GM12878 (cell line): ENCODE measurements at regions not wholly inside any gene's neighbourhood (a gene's known extent, or its start where the extent isn't known, plus 50 kb on each side); places are given as distances from the start of the nearest gene placed in this dataset.

Source experiments
- ATAC-seq: fragments of 200-7000 bp; cut with Tn5 transposase; 3 replicates; pipeline ENCODE4 v1.9.1; 2020; ENCODE audit warnings: mild to moderate bottlenecking, moderate library complexity
- BruUV-seq: library from RNA; stranded (reverse); fragments of 400-500 nt; replicated peaks from 2 replicates; lab custom pipeline; 2021; lab: Mats Ljungman, UMichigan
- CTCF ChIA-PET: fragments of 300-600 bp; sonication (Branson Sonifier 250); formaldehyde crosslinking; extraction: SDS; loops from one replicate; lab custom pipeline; 2021; ENCODE audit warnings: inconsistent platforms; lab: Yijun Ruan, JAX
- POLR2A ChIA-PET: fragments of 350-600 bp; formaldehyde crosslinking; extraction: SDS; loops from one replicate; lab custom pipeline; 2021; ENCODE audit warnings: inconsistent platforms; lab: Charles Lee
- RAD21 ChIA-PET: fragments of 300-600 bp; sonication (Branson Sonifier 250); formaldehyde crosslinking; loops from one replicate; lab custom pipeline; 2023; ENCODE audit warnings: antibody characterized with exemption; ENCODE audit not compliant: unreplicated experiment; lab: Charles Lee
- SMC1A ChIA-PET: fragments of 300-600 bp; sonication (Branson Sonifier 250); formaldehyde crosslinking; loops from one replicate; lab custom pipeline; 2023; ENCODE audit not compliant: unreplicated experiment, uncharacterized antibody; lab: Charles Lee
- DNase-seq: peaks from one replicate; pipeline ENCODE4 v3.0.0-alpha.2; 2011; ENCODE audit warnings: low read depth, low spot score
- FAIRE-seq: peaks from 3 replicates; lab custom pipeline; 2011; peaks lifted over from hg19 to GRCh38; lab: Jason Lieb, UNC
- H2AFZ ChIP-seq: 2 replicates; pipeline ENCODE4 v1.6.0; 2011; ENCODE audit warnings: low read depth, low read length, control low read depth; ENCODE audit not compliant: control insufficient read depth
- H3K27ac ChIP-seq: 2 replicates; pipeline ENCODE4 v1.5.1; 2011; ENCODE audit warnings: control low read depth; ENCODE audit not compliant: control insufficient read depth, insufficient read depth
- H3K27me3 ChIP-seq, 2 experiments: replicated peaks in 1 of 2; 2 replicates each; pipeline versions ENCODE4 v1.6.0 to v1.6.1; 2011; ENCODE audit warnings: low read length in 1 of 2; ENCODE audit not compliant: control insufficient read depth in 2 of 2, insufficient read depth in 2 of 2
- H3K36me3 ChIP-seq, 2 experiments: 2 replicates each; pipeline ENCODE4 v1.5.1; 2011; ENCODE audit warnings: low read length in 1 of 2; ENCODE audit not compliant: control insufficient read depth in 2 of 2, insufficient read depth in 2 of 2
- H3K4me1 ChIP-seq: 2 replicates; pipeline ENCODE4 v1.6.1; 2011; ENCODE audit warnings: mild to moderate bottlenecking, low read length, moderate library complexity, mixed read lengths; ENCODE audit not compliant: control insufficient read depth, insufficient read depth
- H3K4me2 ChIP-seq: 2 replicates; pipeline ENCODE4 v1.6.0; 2011; ENCODE audit warnings: control low read depth; ENCODE audit not compliant: control insufficient read depth, insufficient read depth
- H3K4me3 ChIP-seq: fragments of 200-600 bp; sonication (generic); 2 replicates; pipeline ENCODE4 v1.5.1; 2016
- H3K79me2 ChIP-seq: 2 replicates; pipeline ENCODE4 v1.6.0; 2011; ENCODE audit warnings: low read length; ENCODE audit not compliant: control insufficient read depth, insufficient read depth
- H3K9ac ChIP-seq: 2 replicates; pipeline ENCODE4 v1.8.0; 2011; ENCODE audit warnings: low read length, control low read depth, mixed read lengths; ENCODE audit not compliant: control insufficient read depth, insufficient read depth
- H3K9me3 ChIP-seq: replicated peaks from 3 replicates; pipeline ENCODE4 v1.5.1; 2011; ENCODE audit warnings: mild to moderate bottlenecking, low read length; ENCODE audit not compliant: control insufficient read depth, insufficient read depth
- H4K20me1 ChIP-seq: 2 replicates; pipeline ENCODE4 v1.6.0; 2011; ENCODE audit not compliant: control insufficient read depth, insufficient read depth
- CTCF ChIP-seq, 3 experiments: IDR thresholded peaks in 2 of 3; conservative IDR thresholded peaks in 1 of 3; 2 replicates each; pipeline ENCODE4 v1.5.1; 2011; ENCODE audit warnings: low read depth in 3 of 3, low read length in 3 of 3, mild to moderate bottlenecking in 3 of 3, control low read depth in 2 of 3, moderate library complexity in 2 of 3, inconsistent platforms in 1 of 3, mixed read lengths in 1 of 3; ENCODE audit not compliant: control insufficient read depth in 2 of 3, insufficient read depth in 1 of 3; ENCODE audit errors: extremely low read depth in 1 of 3
- EED ChIP-seq: sonication (generic); IDR thresholded peaks from 2 replicates; pipeline ENCODE4 v1.6.1; 2016; ENCODE audit warnings: antibody characterized with exemption, low read depth
- EP300 ChIP-seq, 2 experiments: fragments of 150-350 bp in 1 of 2; IDR thresholded peaks; 2 replicates each; pipeline ENCODE4 v1.6.1; 2011 to 2012; ENCODE audit warnings: low read depth in 2 of 2, low read length in 2 of 2, borderline replicate concordance in 1 of 2, improper control_type of control experiment in 1 of 2, inconsistent platforms in 1 of 2; ENCODE audit not compliant: control insufficient read depth in 1 of 2
- KDM1A ChIP-seq: fragments of 200-600 bp; sonication (generic); IDR thresholded peaks from 2 replicates; pipeline ENCODE4 v1.6.1; 2016; ENCODE audit warnings: borderline replicate concordance
- MLLT1 ChIP-seq: fragments of 450-650 bp; IDR thresholded peaks from 2 replicates; pipeline ENCODE4 v1.6.1; 2016; ENCODE audit warnings: mild to moderate bottlenecking
- NFIC ChIP-seq: IDR thresholded peaks from 2 replicates; pipeline ENCODE4 v1.6.1; 2012; ENCODE audit warnings: low read depth, mild to moderate bottlenecking, inconsistent platforms, low read length, moderate library complexity
- NR2F1 ChIP-seq: fragments of 450-650 bp; conservative IDR thresholded peaks from 2 replicates; pipeline ENCODE4 v1.6.1; 2017; ENCODE audit warnings: mild to moderate bottlenecking
- NRF1 ChIP-seq: conservative IDR thresholded peaks from 2 replicates; pipeline ENCODE4 v1.6.1; 2011; ENCODE audit warnings: mild to moderate bottlenecking, low read depth, low read length, improper control_type of control experiment
- POLR2A ChIP-seq: IDR thresholded peaks from 2 replicates; pipeline ENCODE4 v1.6.1; 2011; ENCODE audit warnings: low read depth, mild to moderate bottlenecking, low read length
- RAD21 ChIP-seq: IDR thresholded peaks from 2 replicates; pipeline ENCODE4 v1.6.1; 2011; ENCODE audit warnings: mild to moderate bottlenecking, low read depth, low read length, moderate library complexity; ENCODE audit not compliant: insufficient read depth
- RCOR1 ChIP-seq: conservative IDR thresholded peaks from 2 replicates; pipeline ENCODE4 v1.6.1; 2012; ENCODE audit warnings: low read depth, low read length, improper control_type of control experiment
- RFX5 ChIP-seq: IDR thresholded peaks from 2 replicates; pipeline ENCODE4 v1.6.1; 2011; ENCODE audit warnings: low read depth, low read length, improper control_type of control experiment
- ZNF622 ChIP-seq: fragments of 450-650 bp; IDR thresholded peaks from 2 replicates; pipeline ENCODE4 v1.6.1; 2017; ENCODE audit warnings: mild to moderate bottlenecking, inconsistent platforms
- WGBS: methylation state at CpG from one replicate; pipeline ENCODE4 v1.1.6; 2016; ENCODE audit warnings: low lambda C conversion rate; ENCODE audit not compliant: insufficient replicate concordance, insufficient coverage; ENCODE audit errors: missing lambda C conversion rate; 5-methylcytosine and 5-hydroxymethylcytosine counted together
- in situ Hi-C: fragments of 300-500 bp; cut with MboI; formaldehyde crosslinking; loops from 9 replicates; pipeline ENCODE4 v1.14.3; 2018; ENCODE audit warnings: mixed read lengths
- intact Hi-C: fragments of 100-400 bp; cut with micrococcal nuclease; formaldehyde crosslinking; loops from one replicate; pipeline ENCODE4 v1.14.2; 2022; ENCODE audit not compliant: unreplicated experiment
- TF ChIP-seq, protein P1 (sequence below): fragments of 450-650 bp; IDR thresholded peaks from 2 replicates; pipeline ENCODE4 v1.6.1; 2016; ENCODE audit warnings: mild to moderate bottlenecking

DNA sequence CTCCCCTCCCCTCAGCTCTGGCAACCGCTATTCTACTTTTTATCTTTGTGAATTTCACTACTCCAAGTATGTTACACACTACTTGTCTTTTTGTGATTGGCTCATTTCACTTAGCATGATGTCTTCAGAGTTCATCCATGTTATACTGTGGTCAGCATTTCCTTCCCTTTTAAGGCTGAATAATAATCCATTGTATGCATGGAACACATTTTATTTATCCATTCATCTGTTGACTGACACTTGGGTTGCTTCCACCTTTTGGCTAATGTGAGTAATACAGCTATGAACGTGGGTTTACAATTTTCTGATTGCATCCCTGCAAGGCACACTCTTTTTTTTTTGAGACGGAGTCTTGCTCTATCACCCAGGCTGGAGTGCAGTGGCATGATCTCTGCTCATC lies 53.0 kb upstream of the FUT8 start:
- Histone ChIP-seq H2AFZ (no peak overlapping the region), H3K9ac (no peak overlapping the region), H3K79me2 (no peaks in the 10 kb centered on the region; the same call in 1 of the 2 replicates), H3K4me1 (peaks cover 41% of the 10 kb centered on the region), H3K4me3 (no peak overlapping the region), H3K27ac (no peak overlapping the region), H3K9me3 (no peaks in the 10 kb centered on the region; the same call in 2 of the 3 replicates), H4K20me1 (no peaks in the 10 kb centered on the region), H3K36me3 (no peaks in the 10 kb centered on the region), H3K27me3 (no peaks in the 10 kb centered on the region), H3K4me2 (no peak overlapping the region)
- ChIA-PET SMC1A (interaction anchor here (1.0 to 4.4 kb wide), 9 partner anchors 12 to 190 kb away, joined by 3 to 19 read pairs (median 5); no protein-coding TSS in a partner anchor), CTCF (interaction anchor here (0.6 to 3.3 kb wide), 18 partner anchors 8 to 139 kb away, joined by 3 to 12 read pairs (median 4); partner anchors contain the start of gene FUT8), POLR2A (interaction anchor here (0.6 kb wide), 1 partner anchor 119 kb away, joined by 3 read pairs; no protein-coding TSS in a partner anchor), RAD21 (interaction anchor here (1.0 to 2.4 kb wide), 6 partner anchors 39 to 73 kb away, joined by 3 to 6 read pairs (median 5); no protein-coding TSS in a partner anchor)
- TF ChIP-seq NRF1 (no peak), ZNF622 (no peak), POLR2A (no peak), RCOR1 (no peak), RAD21 (0 out of 2 replicates have a peak, but pooled peaks have one; percentile 30), NR2F1 (no peak), KDM1A (no peak), CTCF (IDR thresholded peaks at IDR 0.05 in 2 of 3, conservative IDR thresholded peaks at IDR 0.05 in 1 of 3; ENCODE audit: control insufficient read depth in 2 of 3, extremely low read depth in 1 of 3, insufficient read depth in 1 of 3, low read depth in 3 of 3, low read length in 3 of 3) (peak in 1 of 3 experiments; percentile 15; a peak in 1 of 6 replicates), RFX5 (no peak), EED (0 out of 2 replicates have a peak, but pooled peaks have one; percentile 27), NFIC (no peak), MLLT1 (no peak), EP300 (IDR thresholded peaks at IDR 0.05; ENCODE audit: borderline replicate concordance in 1 of 2, control insufficient read depth in 1 of 2, low read depth in 2 of 2, low read length in 2 of 2) (no peak)
- TF ChIP-seq, protein P1, sequence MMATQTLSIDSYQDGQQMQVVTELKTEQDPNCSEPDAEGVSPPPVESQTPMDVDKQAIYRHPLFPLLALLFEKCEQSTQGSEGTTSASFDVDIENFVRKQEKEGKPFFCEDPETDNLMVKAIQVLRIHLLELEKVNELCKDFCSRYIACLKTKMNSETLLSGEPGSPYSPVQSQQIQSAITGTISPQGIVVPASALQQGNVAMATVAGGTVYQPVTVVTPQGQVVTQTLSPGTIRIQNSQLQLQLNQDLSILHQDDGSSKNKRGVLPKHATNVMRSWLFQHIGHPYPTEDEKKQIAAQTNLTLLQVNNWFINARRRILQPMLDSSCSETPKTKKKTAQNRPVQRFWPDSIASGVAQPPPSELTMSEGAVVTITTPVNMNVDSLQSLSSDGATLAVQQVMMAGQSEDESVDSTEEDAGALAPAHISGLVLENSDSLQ, result peak; percentile 48
- in situ Hi-C loops (no loop called here), intact Hi-C loops (loop anchor here (5.0 kb wide), 1 partner anchor 192 kb away; no protein-coding TSS in a partner anchor)
- DNase-seq, result no peak
- no peak for ATAC-seq
- peak; percentile 38 for FAIRE-seq
- no TSS peak for BruUV-seq
- whole genome bisulfite sequencing, result 81% methylated on average over 3 of the region's 3 CpGs
